LNCaP clone FGC (cell line): ENCODE measurements at regions not wholly inside any gene's neighbourhood (a gene's known extent, or its start where the extent isn't known, plus 50 kb on each side); places are given as distances from the start of the nearest gene placed in this dataset.
"Not testable (repeated sequence)": the region's sequence is repeated elsewhere in the genome, so short reads cannot be mapped to it uniquely, and the experiment has no call there.

Experiments
- DNase-seq: peaks from one replicate; pipeline ENCODE4 v3.0.0-alpha.2; 2011; ENCODE audit warnings: low read depth
- H3K4me3 ChIP-seq: 2 replicates; pipeline ENCODE4 v1.5.1; 2011; ENCODE audit warnings: mild to moderate bottlenecking, low read depth, low read length, control low read depth
- TF ChIP-seq, protein P1 (sequence below): IDR thresholded peaks from 2 replicates; pipeline ENCODE4 v1.5.1; 2012; ENCODE audit warnings: mild to moderate bottlenecking; ENCODE audit not compliant: control insufficient read depth, insufficient read depth; ENCODE audit errors: extremely low read depth

GRCh38 chr1:227417756-227418480 is 99.6 kb upstream of the CDC42BPA start:
- no peak overlapping the region for H3K4me3 ChIP-seq
- TF ChIP-seq, protein P1, sequence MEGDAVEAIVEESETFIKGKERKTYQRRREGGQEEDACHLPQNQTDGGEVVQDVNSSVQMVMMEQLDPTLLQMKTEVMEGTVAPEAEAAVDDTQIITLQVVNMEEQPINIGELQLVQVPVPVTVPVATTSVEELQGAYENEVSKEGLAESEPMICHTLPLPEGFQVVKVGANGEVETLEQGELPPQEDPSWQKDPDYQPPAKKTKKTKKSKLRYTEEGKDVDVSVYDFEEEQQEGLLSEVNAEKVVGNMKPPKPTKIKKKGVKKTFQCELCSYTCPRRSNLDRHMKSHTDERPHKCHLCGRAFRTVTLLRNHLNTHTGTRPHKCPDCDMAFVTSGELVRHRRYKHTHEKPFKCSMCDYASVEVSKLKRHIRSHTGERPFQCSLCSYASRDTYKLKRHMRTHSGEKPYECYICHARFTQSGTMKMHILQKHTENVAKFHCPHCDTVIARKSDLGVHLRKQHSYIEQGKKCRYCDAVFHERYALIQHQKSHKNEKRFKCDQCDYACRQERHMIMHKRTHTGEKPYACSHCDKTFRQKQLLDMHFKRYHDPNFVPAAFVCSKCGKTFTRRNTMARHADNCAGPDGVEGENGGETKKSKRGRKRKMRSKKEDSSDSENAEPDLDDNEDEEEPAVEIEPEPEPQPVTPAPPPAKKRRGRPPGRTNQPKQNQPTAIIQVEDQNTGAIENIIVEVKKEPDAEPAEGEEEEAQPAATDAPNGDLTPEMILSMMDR, result no peak
- DNase-seq, result no peak

- TF ChIP-seq, protein P1, result no peak
- H3K4me3 ChIP-seq, result no peak overlapping the region
- DNase-seq, result no peak
These were observed 98.0 kb upstream of the CDC42BPA start for GRCh38 chr1:227416156-227416830.

- no peak overlapping the region for H3K4me3 ChIP-seq
- TF ChIP-seq, protein P1, result no peak
- DNase-seq, result no peak
These were observed 97.0 kb upstream of the CDC42BPA start for GRCh38 chr1:227415115-227415790.

DNA sequence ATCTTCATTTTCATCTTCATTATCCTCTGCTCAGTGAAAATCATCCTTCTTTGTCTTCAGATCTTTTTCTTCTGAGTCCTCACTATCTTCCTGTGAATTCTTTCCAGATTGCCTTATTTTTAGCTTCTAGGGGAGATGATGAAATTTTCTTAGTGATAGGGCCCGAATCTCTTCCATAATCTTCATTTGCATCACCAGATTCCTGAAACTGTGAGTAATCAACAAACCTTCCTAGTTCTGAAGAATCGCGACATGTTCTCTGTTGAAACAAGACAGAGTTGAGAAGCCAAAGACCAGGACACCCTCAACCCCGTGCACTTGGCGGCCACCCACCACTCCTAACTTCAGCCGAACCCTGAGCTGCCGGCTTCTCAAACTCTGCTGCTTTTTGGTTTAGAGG is 92.8 kb upstream of the CDC42BPA start:
- no peak for DNase-seq
- TF ChIP-seq, protein P1, result no peak

DNA sequence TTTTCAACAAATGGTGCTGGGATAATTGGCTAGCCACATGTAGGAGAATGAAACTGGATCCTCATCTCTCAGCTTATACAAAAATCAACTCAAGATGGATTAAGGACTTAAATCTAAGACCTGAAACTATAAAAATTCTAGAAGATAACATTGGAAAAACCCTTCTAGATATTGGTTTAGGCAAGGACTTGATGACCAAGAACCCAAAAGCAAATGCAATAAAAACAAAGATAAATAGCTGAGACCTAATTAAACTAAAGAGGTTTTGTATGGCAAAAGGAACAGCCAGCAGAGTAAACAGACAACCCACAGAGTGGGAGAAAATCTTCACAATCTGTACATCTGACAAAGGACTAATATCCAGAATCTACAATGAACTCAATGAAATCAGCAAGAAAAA is 88.0 kb upstream of the CDC42BPA start:
- not testable (repeated sequence) for H3K4me3 ChIP-seq
- peak; percentile 46 for DNase-seq

More for the DNA sequence above, 92.8 kb upstream of the CDC42BPA start:
- no peak overlapping the region for H3K4me3 ChIP-seq

- H3K4me3 ChIP-seq, result no peak overlapping the region
- no peak for DNase-seq
- TF ChIP-seq, protein P1, result no peak
These were observed 85.2 kb upstream of the CDC42BPA start for GRCh38 chr1:227403535-227403934.

- no peak for DNase-seq
- TF ChIP-seq, protein P1, result no peak
- H3K4me3 ChIP-seq, result no peak overlapping the region
These were observed 83.5 kb upstream of the CDC42BPA start for GRCh38 chr1:227401562-227402342.
